Tibial nerve (tissue), 4 donors: ENCODE measurements at regions not wholly inside any gene's neighbourhood (a gene's known extent, or its start where the extent isn't known, plus 50 kb on each side); places are given as distances from the start of the nearest gene placed in this dataset.

Source experiments
- DNase-seq, 2 donors: peaks; one replicate each; pipeline ENCODE4 v3.0.0-alpha.2; 2019; ENCODE audit warnings: low spot score in 2 of 2
- H3K27ac ChIP-seq, 4 donors: fragments of 200-600 bp; sonication (generic) in 3 of 4; one replicate each; pipeline ENCODE4 v1.5.1; 2017 to 2019; ENCODE audit warnings: mild to moderate bottlenecking in 1 of 4
- H3K27me3 ChIP-seq, 2 donors: fragments of 200-600 bp; sonication (generic) in 1 of 2; one replicate each; pipeline versions ENCODE4 v1.5.1 to v1.6.0; 2017 to 2019
- H3K36me3 ChIP-seq, 3 donors: fragments of 200-600 bp; sonication (generic); one replicate each; pipeline ENCODE4 v1.5.1; 2018 to 2019
- H3K4me1 ChIP-seq, 4 donors: fragments of 200-600 bp; sonication (generic) in 3 of 4; one replicate each; pipeline ENCODE4 v1.5.1; 2017 to 2019
- H3K4me3 ChIP-seq, 4 donors: fragments of 200-600 bp; sonication (generic) in 3 of 4; one replicate each; pipeline ENCODE4 v1.5.1; 2017 to 2019; ENCODE audit warnings: mild to moderate bottlenecking in 1 of 4, moderate library complexity in 1 of 4
- H3K9me3 ChIP-seq, 4 donors: fragments of 200-600 bp; sonication (generic) in 3 of 4; one replicate each; pipeline ENCODE4 v1.5.1; 2017 to 2019
- EP300 ChIP-seq, 2 donors: sonication (generic); formaldehyde crosslinking; IDR thresholded peaks; one replicate each; pipeline ENCODE4 v1.6.1; 2017; ENCODE audit warnings: antibody characterized with exemption in 2 of 2, mild to moderate bottlenecking in 1 of 2
- POLR2A ChIP-seq, 2 donors: fragments of 450-650 bp; IDR thresholded peaks; one replicate each; pipeline ENCODE4 v1.6.1; 2017; ENCODE audit warnings: antibody characterized with exemption in 2 of 2, mild to moderate bottlenecking in 2 of 2, moderate library complexity in 2 of 2
- WGBS, 2 donors: methylation state at CpG; one replicate each; pipeline ENCODE4 v1.1.5; 2018; 5-methylcytosine and 5-hydroxymethylcytosine counted together
- TF ChIP-seq, protein P1 (sequence below), 5 experiments: fragments of 200-600 bp in 3 of 5; fragments of 450-650 bp in 2 of 5; sonication (generic) in 3 of 5; IDR thresholded peaks; one replicate each; pipeline ENCODE4 v1.5.1; 2016 to 2019; ENCODE audit warnings: antibody characterized with exemption in 5 of 5, mild to moderate bottlenecking in 3 of 5, moderate library complexity in 2 of 5

DNA sequence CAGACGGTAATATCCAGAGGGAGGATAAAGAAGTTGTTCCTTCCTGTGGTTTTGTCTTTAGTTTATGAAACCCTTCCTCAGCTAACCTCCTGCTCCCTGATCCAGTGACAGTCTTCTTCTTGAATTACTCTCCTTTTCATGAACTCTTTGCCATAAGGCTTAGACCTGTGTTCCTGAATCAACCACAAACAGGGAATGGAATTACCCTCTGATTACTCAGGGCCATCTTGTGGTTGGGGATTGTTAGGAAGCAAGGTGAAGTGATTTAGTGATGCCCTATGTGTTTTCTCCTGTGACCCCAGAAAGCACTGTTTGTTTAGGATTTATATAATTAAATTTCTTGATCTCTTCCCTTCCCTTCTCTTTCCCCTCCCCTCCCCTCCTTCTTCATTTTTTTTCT is 409.1 kb downstream of the TAF11L14 start:
- Histone ChIP-seq H3K9me3 (no peaks in the 10 kb centered on the region), H3K27me3 (no peaks in the 10 kb centered on the region), H3K27ac (no peak overlapping the region), H3K4me1 (no peaks in the 10 kb centered on the region), H3K4me3 (no peak overlapping the region), H3K36me3 (no peaks in the 10 kb centered on the region)
- DNase-seq: no peak
- TF ChIP-seq EP300 (IDR thresholded peaks at IDR 0.05) (no peak), POLR2A (IDR thresholded peaks at IDR 0.05) (no peak)
- TF ChIP-seq, protein P1, sequence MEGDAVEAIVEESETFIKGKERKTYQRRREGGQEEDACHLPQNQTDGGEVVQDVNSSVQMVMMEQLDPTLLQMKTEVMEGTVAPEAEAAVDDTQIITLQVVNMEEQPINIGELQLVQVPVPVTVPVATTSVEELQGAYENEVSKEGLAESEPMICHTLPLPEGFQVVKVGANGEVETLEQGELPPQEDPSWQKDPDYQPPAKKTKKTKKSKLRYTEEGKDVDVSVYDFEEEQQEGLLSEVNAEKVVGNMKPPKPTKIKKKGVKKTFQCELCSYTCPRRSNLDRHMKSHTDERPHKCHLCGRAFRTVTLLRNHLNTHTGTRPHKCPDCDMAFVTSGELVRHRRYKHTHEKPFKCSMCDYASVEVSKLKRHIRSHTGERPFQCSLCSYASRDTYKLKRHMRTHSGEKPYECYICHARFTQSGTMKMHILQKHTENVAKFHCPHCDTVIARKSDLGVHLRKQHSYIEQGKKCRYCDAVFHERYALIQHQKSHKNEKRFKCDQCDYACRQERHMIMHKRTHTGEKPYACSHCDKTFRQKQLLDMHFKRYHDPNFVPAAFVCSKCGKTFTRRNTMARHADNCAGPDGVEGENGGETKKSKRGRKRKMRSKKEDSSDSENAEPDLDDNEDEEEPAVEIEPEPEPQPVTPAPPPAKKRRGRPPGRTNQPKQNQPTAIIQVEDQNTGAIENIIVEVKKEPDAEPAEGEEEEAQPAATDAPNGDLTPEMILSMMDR (IDR thresholded peaks at IDR 0.05): no peak
- WGBS, 2 donors: 62 to 87% methylated on average over 1 of the region's 1 CpG

DNA sequence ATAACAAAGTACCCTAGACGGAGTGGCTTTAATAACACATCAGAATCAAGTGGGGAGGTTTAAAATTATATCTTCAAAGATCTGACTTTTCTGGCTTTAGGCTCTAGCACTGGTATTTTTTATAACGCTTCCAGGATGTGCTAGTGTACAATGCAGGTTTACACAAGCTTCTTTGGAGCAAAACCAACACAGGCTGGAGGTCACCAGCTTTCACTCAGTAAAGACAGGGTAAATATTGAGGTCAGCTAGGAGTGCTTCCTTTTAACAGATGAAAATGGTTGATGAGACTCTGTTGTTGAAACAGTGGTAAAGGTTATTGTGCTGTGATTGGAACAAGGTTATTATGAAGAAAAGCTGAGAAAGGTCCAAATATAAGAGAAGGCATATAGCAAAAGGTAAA is 414.2 kb downstream of the TAF11L14 start:
- H3K27me3 ChIP-seq: no peaks in the 10 kb centered on the region
- H3K27ac ChIP-seq: no peak overlapping the region
- TF ChIP-seq, protein P1 (IDR thresholded peaks at IDR 0.05): no peak
- no peak for TF ChIP-seq POLR2A (IDR thresholded peaks at IDR 0.05)
- no peak for TF ChIP-seq EP300 (IDR thresholded peaks at IDR 0.05)
- no peak overlapping the region for H3K4me3 ChIP-seq
- no peaks in the 10 kb centered on the region for H3K9me3 ChIP-seq
- WGBS, 2 donors: 22 to 34% methylated on average over 2 of the region's 2 CpGs
- H3K36me3 ChIP-seq: no peaks in the 10 kb centered on the region
- no peaks in the 10 kb centered on the region for H3K4me1 ChIP-seq
- no peak for DNase-seq

DNA sequence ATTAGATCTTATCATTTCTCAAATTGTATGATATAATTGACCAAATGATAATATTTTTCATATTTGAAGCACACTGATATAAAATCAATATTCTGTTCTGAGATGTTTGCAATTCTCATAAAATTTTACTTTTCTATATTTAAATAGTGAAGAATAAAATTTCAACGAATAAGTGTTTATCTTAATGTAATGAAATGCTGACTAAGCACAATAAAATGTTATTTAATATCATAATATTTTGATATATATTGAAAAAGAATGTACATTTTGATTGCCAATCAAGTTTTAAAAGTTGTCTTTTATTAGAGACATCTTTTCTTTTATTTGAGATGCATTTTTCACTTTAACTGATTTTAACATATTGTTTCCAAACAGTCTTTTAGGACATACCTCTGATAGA is 416.1 kb downstream of the TAF11L14 start:
- Histone ChIP-seq H3K4me3 (no peak overlapping the region), H3K4me1 (no peaks in the 10 kb centered on the region), H3K27ac (no peak overlapping the region), H3K9me3 (no peaks in the 10 kb centered on the region), H3K27me3 (no peaks in the 10 kb centered on the region), H3K36me3 (no peaks in the 10 kb centered on the region)
- DNase-seq: no peak
- TF ChIP-seq, protein P1 (IDR thresholded peaks at IDR 0.05): no peak
- TF ChIP-seq EP300 (IDR thresholded peaks at IDR 0.05): no peak
- TF ChIP-seq POLR2A (IDR thresholded peaks at IDR 0.05): no peak
- WGBS, 2 donors: 85 to 87% methylated on average over 1 of the region's 1 CpG

DNA sequence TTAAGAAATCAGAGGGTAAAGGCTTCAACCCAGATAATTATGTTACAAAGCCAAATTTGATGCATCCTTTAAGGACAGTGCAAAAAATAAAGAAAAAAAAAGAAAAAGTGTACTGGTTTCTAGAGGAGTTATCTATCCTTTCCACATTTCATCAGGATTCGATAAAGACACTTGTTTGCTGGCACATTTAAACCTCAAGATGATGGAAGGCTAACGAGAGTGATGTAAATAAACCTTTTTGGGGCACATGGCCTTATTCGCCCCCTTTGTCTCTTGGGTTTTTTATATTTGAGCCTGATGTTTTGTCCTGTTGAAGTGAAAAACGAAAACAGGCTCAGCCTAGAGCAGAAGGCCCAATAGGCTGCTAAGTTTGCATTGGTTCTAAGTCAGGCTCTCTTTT is 416.5 kb downstream of the TAF11L14 start:
- Histone ChIP-seq H3K27me3 (no peaks in the 10 kb centered on the region), H3K36me3 (no peaks in the 10 kb centered on the region), H3K9me3 (no peaks in the 10 kb centered on the region), H3K4me1 (no peaks in the 10 kb centered on the region), H3K4me3 (no peak overlapping the region), H3K27ac (no peak overlapping the region)
- 57 to 63% methylated on average over 4 of the region's 4 CpGs for WGBS, 2 donors
- TF ChIP-seq EP300 (IDR thresholded peaks at IDR 0.05) (no peak), POLR2A (IDR thresholded peaks at IDR 0.05) (no peak)
- TF ChIP-seq, protein P1 (IDR thresholded peaks at IDR 0.05): no peak
- DNase-seq: no peak

DNA sequence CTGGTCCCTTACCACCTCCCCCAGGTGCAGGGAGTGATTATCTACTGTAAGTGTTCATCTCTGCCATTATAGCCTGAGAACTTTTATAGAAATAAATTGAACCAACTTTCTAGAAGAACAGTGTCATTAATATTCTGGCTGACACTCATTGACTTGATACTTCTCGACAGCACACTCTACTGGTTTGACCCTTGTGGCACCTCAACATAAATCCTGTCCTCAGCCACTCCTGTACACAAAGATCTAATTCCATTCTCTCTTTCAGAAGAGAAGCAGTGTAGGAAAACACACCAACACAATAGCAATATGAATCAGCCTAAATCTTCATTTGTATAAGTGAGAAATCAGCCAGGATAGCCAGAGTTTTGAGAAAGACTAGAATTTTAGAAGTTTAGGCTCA is 417.7 kb downstream of the TAF11L14 start:
- Histone ChIP-seq H3K4me3 (no peak overlapping the region), H3K27me3 (no peaks in the 10 kb centered on the region), H3K36me3 (no peaks in the 10 kb centered on the region), H3K27ac (no peak overlapping the region), H3K9me3 (no peaks in the 10 kb centered on the region), H3K4me1 (no peaks in the 10 kb centered on the region)
- no peak for DNase-seq
- 22 to 40% methylated on average over 1 of the region's 1 CpG for WGBS, 2 donors
- TF ChIP-seq EP300 (IDR thresholded peaks at IDR 0.05) (no peak), POLR2A (IDR thresholded peaks at IDR 0.05) (no peak)
- TF ChIP-seq, protein P1 (IDR thresholded peaks at IDR 0.05): no peak
